IMR-90 (cell line): ENCODE measurements at regions not wholly inside any gene's neighbourhood (a gene's known extent, or its start where the extent isn't known, plus 50 kb on each side); places are given as distances from the start of the nearest gene placed in this dataset.

Experiments used
- ATAC-seq: fragments of 200-7000 bp; cut with Tn5 transposase; 2 replicates; pipeline ENCODE4 v1.9.1; 2020; ENCODE audit warnings: low read depth, mild to moderate bottlenecking, moderate library complexity
- BruUV-seq: library from RNA; stranded (reverse); fragments of 400-500 nt; replicated peaks from 2 replicates; lab custom pipeline; 2021; lab: Mats Ljungman, UMichigan
- CTCF ChIA-PET: fragments of 300-600 bp; formaldehyde crosslinking; extraction: SDS; loops from one replicate; lab custom pipeline; 2021; ENCODE audit warnings: antibody characterized with exemption; lab: Yijun Ruan, JAX
- POLR2A ChIA-PET: fragments of 300-600 bp; sonication (Branson Sonifier 250); formaldehyde crosslinking; loops from one replicate; lab custom pipeline; 2022; ENCODE audit warnings: antibody characterized with exemption; ENCODE audit not compliant: unreplicated experiment; lab: Charles Lee
- DNase-seq: peaks from one replicate; pipeline ENCODE4 v3.0.0; 2013
- H2AFZ ChIP-seq: replicated peaks from 2 replicates; pipeline ENCODE3; 2013; ENCODE audit warnings: low read length, mild to moderate bottlenecking; ENCODE audit not compliant: poor library complexity
- H2AK5ac ChIP-seq: 2 replicates; pipeline ENCODE4 v1.6.1; 2013; ENCODE audit warnings: low read depth, low read length, inconsistent platforms
- H2AK9ac ChIP-seq: replicated peaks from 2 replicates; pipeline ENCODE3; 2013; ENCODE audit warnings: mild to moderate bottlenecking, low read depth, low read length, moderate library complexity; ENCODE audit not compliant: poor library complexity
- H2BK120ac ChIP-seq: 2 replicates; pipeline ENCODE4 v1.6.1; 2013; ENCODE audit warnings: low read depth, low read length, inconsistent platforms
- H2BK15ac ChIP-seq: 3 replicates; pipeline ENCODE4 v1.6.1; 2013; ENCODE audit warnings: low read depth, low read length, inconsistent platforms
- H2BK20ac ChIP-seq: 2 replicates; pipeline ENCODE4 v1.6.1; 2013; ENCODE audit warnings: low read depth, mild to moderate bottlenecking, inconsistent platforms, low read length, moderate library complexity
- H2BK5ac ChIP-seq: 2 replicates; pipeline ENCODE4 v1.6.1; 2013; ENCODE audit warnings: mild to moderate bottlenecking, low read depth, low read length, inconsistent platforms; ENCODE audit not compliant: poor library complexity, severe bottlenecking
- H3K14ac ChIP-seq: replicated peaks from 2 replicates; pipeline ENCODE4 v1.6.1; 2013; ENCODE audit warnings: low read depth, low read length, inconsistent platforms
- H3K18ac ChIP-seq: 2 replicates; pipeline ENCODE4 v1.6.1; 2013; ENCODE audit warnings: low read depth, low read length, control low read depth
- H3K23ac ChIP-seq: 2 replicates; pipeline ENCODE4 v1.6.1; 2013; ENCODE audit warnings: low read depth, low read length, inconsistent platforms
- H3K27ac ChIP-seq: 2 replicates; pipeline ENCODE4 v1.5.1; 2013; ENCODE audit warnings: mild to moderate bottlenecking, control low read depth, low read length; ENCODE audit not compliant: insufficient read depth
- H3K27me3 ChIP-seq: 2 replicates; pipeline ENCODE4 v1.6.1; 2013; ENCODE audit warnings: low read length; ENCODE audit not compliant: control insufficient read depth, insufficient read depth
- H3K36me3 ChIP-seq: 2 replicates; pipeline ENCODE4 v1.6.1; 2013; ENCODE audit warnings: low read length, mixed read lengths; ENCODE audit not compliant: control insufficient read depth, insufficient read depth
- H3K4ac ChIP-seq: 2 replicates; pipeline ENCODE4 v1.6.1; 2013; ENCODE audit warnings: low read depth, low read length, inconsistent platforms
- H3K4me1 ChIP-seq: 2 replicates; pipeline ENCODE4 v1.6.1; 2013; ENCODE audit warnings: low read length, mixed read lengths; ENCODE audit not compliant: control insufficient read depth, insufficient read depth
- H3K4me2 ChIP-seq: 2 replicates; pipeline ENCODE4 v1.6.1; 2013; ENCODE audit warnings: low read depth, mild to moderate bottlenecking, control low read depth, low read length, moderate library complexity
- H3K4me3 ChIP-seq: 2 replicates; pipeline ENCODE4 v1.5.1; 2013; ENCODE audit warnings: low read depth, mild to moderate bottlenecking, control low read depth, low read length, moderate library complexity; ENCODE audit not compliant: insufficient read depth
- H3K56ac ChIP-seq: 2 replicates; pipeline ENCODE4 v1.6.1; 2013; ENCODE audit warnings: low read length, inconsistent platforms; ENCODE audit not compliant: insufficient read depth; ENCODE audit errors: extremely low read depth
- H3K79me1 ChIP-seq, 2 experiments: 2 replicates each; pipeline ENCODE4 v1.6.1; 2013; ENCODE audit warnings: low read length in 2 of 2, inconsistent platforms in 1 of 2, low read depth in 1 of 2
- H3K9ac ChIP-seq: 2 replicates; pipeline ENCODE4 v1.6.1; 2013; ENCODE audit warnings: low read depth, low read length, control low read depth
- H3K9me1 ChIP-seq: 2 replicates; pipeline ENCODE4 v1.6.1; 2013; ENCODE audit warnings: low read length, inconsistent platforms; ENCODE audit not compliant: insufficient read depth
- H3K9me3 ChIP-seq: 2 replicates; pipeline ENCODE4 v1.6.1; 2013; ENCODE audit warnings: low read length; ENCODE audit not compliant: control insufficient read depth, insufficient read depth
- H4K20me1 ChIP-seq: 2 replicates; pipeline ENCODE4 v1.6.1; 2013; ENCODE audit warnings: low read length, inconsistent platforms; ENCODE audit not compliant: insufficient read depth
- H4K5ac ChIP-seq: 2 replicates; pipeline ENCODE4 v1.6.1; 2013; ENCODE audit warnings: mild to moderate bottlenecking, low read depth, low read length, control low read depth
- H4K8ac ChIP-seq, 2 experiments: 2 replicates each; pipeline ENCODE4 v1.6.1; 2013; ENCODE audit warnings: low read depth in 2 of 2, low read length in 2 of 2, control low read depth in 1 of 2, inconsistent platforms in 1 of 2
- H4K91ac ChIP-seq: 2 replicates; pipeline ENCODE4 v1.6.1; 2013; ENCODE audit warnings: low read depth, low read length, inconsistent platforms; ENCODE audit not compliant: insufficient read depth
- BHLHE40 ChIP-seq: fragments of 150-350 bp; IDR thresholded peaks from 2 replicates; pipeline ENCODE4 v1.6.1; 2016; ENCODE audit warnings: mild to moderate bottlenecking, low read depth, low read length
- CEBPB ChIP-seq: IDR thresholded peaks from 2 replicates; pipeline ENCODE4 v1.6.1; 2012; ENCODE audit warnings: low read depth, low read length, improper control_type of control experiment
- CHD1 ChIP-seq: IDR thresholded peaks from 2 replicates; pipeline ENCODE4 v1.6.1; 2012; ENCODE audit warnings: low read depth, low read length, improper control_type of control experiment
- CTCF ChIP-seq: conservative IDR thresholded peaks from 2 replicates; pipeline ENCODE4 v1.5.1; 2012; ENCODE audit warnings: mild to moderate bottlenecking, low read depth, low read length, improper control_type of control experiment
- ELK1 ChIP-seq: fragments of 150-350 bp; IDR thresholded peaks from 2 replicates; pipeline ENCODE4 v1.6.1; 2016; ENCODE audit warnings: low read depth, mild to moderate bottlenecking, low read length, moderate library complexity, borderline replicate concordance
- FOS ChIP-seq: fragments of 150-350 bp; IDR thresholded peaks from 2 replicates; pipeline ENCODE4 v1.6.1; 2016; ENCODE audit warnings: low read depth, low read length
- NFE2L2 ChIP-seq: fragments of 150-350 bp; IDR thresholded peaks from 2 replicates; pipeline ENCODE4 v1.6.1; 2016; ENCODE audit warnings: low read depth, mild to moderate bottlenecking, low read length
- RAD21 ChIP-seq: IDR thresholded peaks from 2 replicates; pipeline ENCODE4 v1.6.1; 2012; ENCODE audit warnings: low read length, improper control_type of control experiment
- RFX5 ChIP-seq: IDR thresholded peaks from 2 replicates; pipeline ENCODE4 v1.8.0; 2012; ENCODE audit warnings: low read depth, mild to moderate bottlenecking, low read length, moderate library complexity
- SMC3 ChIP-seq: fragments of 150-350 bp; IDR thresholded peaks from 2 replicates; pipeline ENCODE4 v1.6.1; 2016; ENCODE audit warnings: low read depth, mild to moderate bottlenecking, antibody characterized with exemption, low read length, moderate library complexity
- WGBS, 2 experiments: methylation state at CpG; one replicate each; pipeline versions ENCODE4 v1.1.5 to v1.1.7; 2013; ENCODE audit warnings: missing lambda C conversion rate in 2 of 2; ENCODE audit not compliant: insufficient read length in 1 of 2; ENCODE audit errors: extremely low coverage in 2 of 2; 5-methylcytosine and 5-hydroxymethylcytosine counted together
- dilution Hi-C: fragments of 300-500 bp; cut with HindIII; formaldehyde crosslinking; loops from one replicate; pipeline ENCODE4 v1.14.3; 2018; ENCODE audit warnings: low sequenced_read_pairs; ENCODE audit not compliant: unreplicated experiment
- in situ Hi-C: fragments of 300-500 bp; cut with MboI; formaldehyde crosslinking; loops from 3 replicates; pipeline ENCODE4 v1.14.3; 2019; ENCODE audit warnings: low sequenced_read_pairs, inconsistent platforms, mixed read lengths
- intact Hi-C: fragments of 100-400 bp; cut with micrococcal nuclease; formaldehyde crosslinking; loops from 2 replicates; pipeline ENCODE4 v1.10.0; 2022

- no peak overlapping the region for H2BK20ac ChIP-seq
Observed at GRCh38 chr2:60051991-60052390, 501.5 kb downstream of the BCL11A start.

More at GRCh38 chr2:60051991-60052390, 501.5 kb downstream of the BCL11A start:
- Histone ChIP-seq H2AK5ac (no peak overlapping the region), H2AK9ac (no peak overlapping the region), H3K4me2 (no peak overlapping the region), H3K23ac (no peak overlapping the region), H3K4me3 (no peak overlapping the region), H4K5ac (no peak overlapping the region), H3K27me3 (no peaks in the 10 kb centered on the region), H3K4ac (no peak overlapping the region), H4K91ac (no peak overlapping the region), H3K27ac (no peak overlapping the region), H3K14ac (no peak overlapping the region), H3K79me1 (no peaks in the 10 kb centered on the region), H3K9me3 (peaks cover 5% of the 10 kb centered on the region; the same call in 1 of the 2 replicates), H4K20me1 (no peaks in the 10 kb centered on the region), H2BK5ac (no peak overlapping the region), H4K8ac (no peak overlapping the region), H2AFZ (no peak overlapping the region), H3K18ac (no peak overlapping the region), H2BK120ac (no peak overlapping the region), H3K56ac (no peak overlapping the region), H2BK15ac (no peak overlapping the region), H3K9me1 (no peaks in the 10 kb centered on the region), H3K9ac (no peak overlapping the region), H3K4me1 (no peaks in the 10 kb centered on the region), H3K36me3 (no peaks in the 10 kb centered on the region)
- ChIA-PET POLR2A (no interaction called here), CTCF (no interaction called here)
- WGBS, 2 experiments: no CpG with 5 or more reads among the region's 4 CpGs
- TF ChIP-seq RFX5 (no peak), RAD21 (no peak), BHLHE40 (no peak), FOS (no peak), NFE2L2 (no peak), CHD1 (no peak), CEBPB (no peak), ELK1 (no peak), SMC3 (no peak), CTCF (no peak)
- BruUV-seq: no TSS peak
- ATAC-seq: no peak
- DNase-seq: no peak
- intact Hi-C loops (no loop called here), in situ Hi-C loops (no loop called here), dilution Hi-C loops (no loop called here)
